HCT116 (cell line): ENCODE measurements at regions not wholly inside any gene's neighbourhood (a gene's known extent, or its start where the extent isn't known, plus 50 kb on each side); places are given as distances from the start of the nearest gene placed in this dataset.

Experiments
- ATAC-seq: fragments of 200-7000 bp; cut with Tn5 transposase; 2 replicates; pipeline ENCODE4 v1.9.1; 2020; ENCODE audit warnings: mild to moderate bottlenecking, moderate library complexity
- BruUV-seq: library from RNA; stranded (reverse); fragments of 400-500 nt; replicated peaks from 2 replicates; lab custom pipeline; 2021; lab: Mats Ljungman, UMichigan
- CTCF ChIA-PET: fragments of 300-600 bp; sonication (Branson Sonifier 250); formaldehyde crosslinking; loops from one replicate; lab custom pipeline; 2021; ENCODE audit warnings: antibody characterized with exemption; lab: Charles Lee
- POLR2A ChIA-PET: fragments of 300-600, 350-600 bp; sonication (Branson Sonifier 250); formaldehyde crosslinking; loops from one replicate; lab custom pipeline; 2021; ENCODE audit warnings: antibody characterized with exemption; lab: Charles Lee
- RAD21 ChIA-PET, 2 experiments: fragments of 300-600 bp; sonication (Branson Sonifier 250); formaldehyde crosslinking; loops; one replicate each; lab custom pipeline; 2023; ENCODE audit warnings: low total read pairs in 2 of 2; ENCODE audit not compliant: uncharacterized antibody in 2 of 2, unreplicated experiment in 2 of 2, low non-redundant PET in 1 of 2; lab: Charles Lee
- DNase-seq: peaks from one replicate; pipeline ENCODE4 v3.0.0-alpha.2; 2010; ENCODE audit warnings: low read depth, low spot score
- H2AFZ ChIP-seq: fragments of 200-600 bp; shearing (Covaris generic), sonication (generic); 2 replicates; pipeline ENCODE4 v1.6.1; 2017; ENCODE audit warnings: low read depth, mixed run types, mixed read lengths, antibody characterized with exemption, low read length; ENCODE audit not compliant: poor library complexity, severe bottlenecking
- H3K27ac ChIP-seq: 2 replicates; pipeline ENCODE4 v1.5.1; 2012; ENCODE audit warnings: low read depth, low read length
- H3K27me3 ChIP-seq: fragments of 200-600 bp; sonication (generic); 2 replicates; pipeline ENCODE4 v1.6.1; 2016; ENCODE audit warnings: mixed run types, low read length, mixed read lengths; ENCODE audit not compliant: insufficient read depth
- H3K36me3 ChIP-seq, 2 experiments: fragments of 200-500 bp in 1 of 2; fragments of 200-600 bp in 1 of 2; sonication (Bioruptor generic) in 1 of 2; sonication (generic) in 1 of 2; 2 replicates each; pipeline versions ENCODE4 v1.5.1 to v1.6.1; 2014 to 2016; ENCODE audit warnings: low read length in 2 of 2, inconsistent platforms in 1 of 2, mixed read lengths in 1 of 2, mixed run types in 1 of 2; ENCODE audit not compliant: insufficient read depth in 2 of 2, control insufficient read depth in 1 of 2
- H3K4me1 ChIP-seq, 2 experiments: fragments of 200-600 bp in 1 of 2; sonication (generic) in 1 of 2; 2 replicates each; pipeline versions ENCODE4 v1.5.1 to v1.6.1; 2012 to 2017; ENCODE audit warnings: low read length in 2 of 2, inconsistent platforms in 1 of 2, mild to moderate bottlenecking in 1 of 2, mixed read lengths in 1 of 2, mixed run types in 1 of 2, moderate library complexity in 1 of 2; ENCODE audit not compliant: insufficient read depth in 2 of 2, control insufficient read depth in 1 of 2
- H3K4me2 ChIP-seq: fragments of 200-600 bp; sonication (generic); 2 replicates; pipeline ENCODE4 v1.6.1; 2017; ENCODE audit warnings: mixed run types, low read length, mixed read lengths
- H3K4me3 ChIP-seq, 2 experiments: fragments of 200-600 bp in 1 of 2; sonication (generic) in 1 of 2; replicated peaks in 1 of 2; 2 replicates each; pipeline ENCODE4 v1.5.1; 2011 to 2016; ENCODE audit warnings: low read length in 2 of 2, control low read depth in 1 of 2, low read depth in 1 of 2, mild to moderate bottlenecking in 1 of 2, mixed read lengths in 1 of 2, mixed run types in 1 of 2
- H3K79me2 ChIP-seq: fragments of 200-600 bp; sonication (generic); 2 replicates; pipeline ENCODE4 v1.6.1; 2017; ENCODE audit warnings: mild to moderate bottlenecking, mixed run types, low read length, moderate library complexity, mixed read lengths; ENCODE audit not compliant: insufficient read depth
- H3K9ac ChIP-seq: fragments of 200-600 bp; sonication (generic); 2 replicates; pipeline ENCODE4 v1.6.1; 2016; ENCODE audit warnings: low read length, mixed read lengths
- H3K9me2 ChIP-seq: fragments of 200-600 bp; sonication (generic), shearing (Covaris generic); 2 replicates; pipeline ENCODE4 v1.6.1; 2017; ENCODE audit warnings: mixed run types, mild to moderate bottlenecking, moderate library complexity; ENCODE audit not compliant: insufficient read depth
- H3K9me3 ChIP-seq, 2 experiments: fragments of 200-500 bp in 1 of 2; fragments of 200-600 bp in 1 of 2; sonication (Bioruptor generic) in 1 of 2; sonication (generic) in 1 of 2; 2 replicates each; pipeline ENCODE4 v1.6.1; 2014 to 2017; ENCODE audit warnings: low read length in 2 of 2, mixed read lengths in 2 of 2, inconsistent platforms in 1 of 2, low read depth in 1 of 2, mild to moderate bottlenecking in 1 of 2, mixed run types in 1 of 2, moderate library complexity in 1 of 2; ENCODE audit not compliant: control insufficient read depth in 1 of 2, insufficient read depth in 1 of 2
- H4K20me1 ChIP-seq: fragments of 200-600 bp; sonication (generic), shearing (Covaris generic); 2 replicates; pipeline ENCODE4 v1.6.1; 2017; ENCODE audit warnings: mixed run types, mild to moderate bottlenecking, moderate library complexity; ENCODE audit not compliant: insufficient read depth
- CBX3 ChIP-seq: IDR thresholded peaks from 2 replicates; pipeline ENCODE4 v1.6.1; 2012; ENCODE audit warnings: low read depth
- ELF1 ChIP-seq: IDR thresholded peaks from 2 replicates; pipeline ENCODE4 v1.6.1; 2012; ENCODE audit warnings: low read depth, borderline replicate concordance
- EZH2 ChIP-seq: fragments of 200-600 bp; sonication (generic); IDR thresholded peaks from 2 replicates; pipeline ENCODE4 v1.6.1; 2017; ENCODE audit warnings: antibody characterized with exemption, mixed run types
- EZH2phosphoT487 ChIP-seq: fragments of 200-600 bp; IDR thresholded peaks from 2 replicates; pipeline ENCODE4 v1.6.1; 2018; ENCODE audit warnings: antibody characterized with exemption, borderline replicate concordance
- POLR2A ChIP-seq: IDR thresholded peaks from 2 replicates; pipeline ENCODE4 v1.7.0; 2011; ENCODE audit warnings: borderline replicate concordance; ENCODE audit not compliant: insufficient read depth, insufficient read length; ENCODE audit errors: extremely low read depth
- POLR2AphosphoS5 ChIP-seq: IDR thresholded peaks from 2 replicates; pipeline ENCODE4 v1.6.1; 2011; ENCODE audit warnings: mild to moderate bottlenecking, low read depth, low read length, moderate library complexity
- RAD21 ChIP-seq: IDR thresholded peaks from 2 replicates; pipeline ENCODE4 v1.6.1; 2012; ENCODE audit warnings: low read depth, mild to moderate bottlenecking
- SP1 ChIP-seq: IDR thresholded peaks from 2 replicates; pipeline ENCODE4 v1.6.1; 2012; ENCODE audit warnings: low read depth
- SRF ChIP-seq: IDR thresholded peaks from 2 replicates; pipeline ENCODE4 v1.6.1; 2012; ENCODE audit warnings: low read depth
- TCF7L2 ChIP-seq: IDR thresholded peaks from 2 replicates; pipeline ENCODE4 v1.7.0; 2011; ENCODE audit warnings: borderline replicate concordance, inconsistent platforms; ENCODE audit not compliant: insufficient read depth, insufficient read length; ENCODE audit errors: extremely low read depth
- YY1 ChIP-seq: IDR thresholded peaks from 2 replicates; pipeline ENCODE4 v1.6.1; 2011; ENCODE audit warnings: low read length, low read depth, moderate library complexity, mild to moderate bottlenecking; ENCODE audit not compliant: insufficient replicate concordance; ENCODE audit errors: extremely low read depth
- ZFX ChIP-seq: fragments of 450-650 bp; IDR thresholded peaks from 2 replicates; pipeline ENCODE4 v1.6.1; 2017
- ZNF274 ChIP-seq: fragments of 200-500 bp; sonication (Bioruptor generic); IDR thresholded peaks from 2 replicates; pipeline ENCODE4 v1.6.1; 2014; ENCODE audit warnings: mild to moderate bottlenecking, low read depth, low read length, inconsistent platforms
- intact Hi-C: fragments of 100-400 bp; cut with micrococcal nuclease; formaldehyde crosslinking; loops from 2 replicates; pipeline ENCODE4 v1.10.0; 2022
- TF ChIP-seq, protein P1 (sequence below): IDR thresholded peaks from 2 replicates; pipeline ENCODE4 v1.6.1; 2011; ENCODE audit warnings: mild to moderate bottlenecking, low read length, moderate library complexity; ENCODE audit not compliant: insufficient replicate concordance; ENCODE audit errors: extremely low read depth
- TF ChIP-seq, protein P2 (sequence below): IDR thresholded peaks from 2 replicates; pipeline ENCODE4 v1.6.1; 2012
- TF ChIP-seq, protein P3 (sequence below), 3 experiments: fragments of 200-600 bp in 1 of 3; sonication (generic) in 1 of 3; IDR thresholded peaks in 2 of 3; conservative IDR thresholded peaks in 1 of 3; 2 replicates each; pipeline ENCODE4 v1.5.1; 2012 to 2017; ENCODE audit warnings: low read depth in 2 of 3, low read length in 2 of 3, antibody characterized with exemption in 1 of 3, borderline replicate concordance in 1 of 3, control low read depth in 1 of 3, mild to moderate bottlenecking in 1 of 3, mixed read lengths in 1 of 3, mixed run types in 1 of 3, moderate library complexity in 1 of 3; ENCODE audit not compliant: insufficient read depth in 1 of 3

DNA sequence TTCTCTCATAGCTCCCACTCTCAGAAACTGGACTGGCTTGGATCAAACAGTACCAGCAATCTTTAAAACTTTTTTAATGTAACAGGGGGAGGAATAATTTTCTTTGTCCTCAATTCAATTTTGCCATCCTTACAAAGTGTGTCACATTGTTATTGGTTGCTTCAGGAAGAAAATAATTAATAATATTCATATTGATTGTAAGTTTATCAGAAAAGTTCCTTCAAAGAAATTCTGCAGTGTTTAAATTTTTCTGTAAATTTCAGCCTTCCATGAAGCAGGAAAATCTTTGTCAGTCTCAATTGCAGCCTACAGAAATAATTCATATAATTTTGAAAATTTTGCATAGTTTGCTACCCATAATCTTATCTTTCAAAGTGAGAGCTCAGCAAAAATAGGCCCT lies 1119.1 kb upstream of the ATXN7L3B start:
- H3K4me2 ChIP-seq = no peak overlapping the region
- no peaks in the 10 kb centered on the region for H3K36me3 ChIP-seq
- no peaks in the 10 kb centered on the region for H3K9me2 ChIP-seq
- RAD21 ChIA-PET = no interaction called here
- H3K27ac ChIP-seq = no peak overlapping the region
- no peak for ATAC-seq
- H2AFZ ChIP-seq = no peak overlapping the region
- BruUV-seq = no TSS peak
- H4K20me1 ChIP-seq = no peaks in the 10 kb centered on the region
- H3K9me3 ChIP-seq = no peaks in the 10 kb centered on the region
- intact Hi-C loops = no loop called here
- H3K79me2 ChIP-seq = no peaks in the 10 kb centered on the region
- POLR2A ChIA-PET = no interaction called here
- CTCF ChIA-PET = no interaction called here
- H3K9ac ChIP-seq = no peak overlapping the region
- H3K27me3 ChIP-seq = no peaks in the 10 kb centered on the region
- peaks cover 0 to 8% of the 10 kb centered on the region in 2 experiments; a peak in 1 of 4 replicates for H3K4me1 ChIP-seq
- DNase-seq = no peak
- no peak for TF ChIP-seq EZH2
- no peak for TF ChIP-seq POLR2AphosphoS5
- TF ChIP-seq, protein P1, sequence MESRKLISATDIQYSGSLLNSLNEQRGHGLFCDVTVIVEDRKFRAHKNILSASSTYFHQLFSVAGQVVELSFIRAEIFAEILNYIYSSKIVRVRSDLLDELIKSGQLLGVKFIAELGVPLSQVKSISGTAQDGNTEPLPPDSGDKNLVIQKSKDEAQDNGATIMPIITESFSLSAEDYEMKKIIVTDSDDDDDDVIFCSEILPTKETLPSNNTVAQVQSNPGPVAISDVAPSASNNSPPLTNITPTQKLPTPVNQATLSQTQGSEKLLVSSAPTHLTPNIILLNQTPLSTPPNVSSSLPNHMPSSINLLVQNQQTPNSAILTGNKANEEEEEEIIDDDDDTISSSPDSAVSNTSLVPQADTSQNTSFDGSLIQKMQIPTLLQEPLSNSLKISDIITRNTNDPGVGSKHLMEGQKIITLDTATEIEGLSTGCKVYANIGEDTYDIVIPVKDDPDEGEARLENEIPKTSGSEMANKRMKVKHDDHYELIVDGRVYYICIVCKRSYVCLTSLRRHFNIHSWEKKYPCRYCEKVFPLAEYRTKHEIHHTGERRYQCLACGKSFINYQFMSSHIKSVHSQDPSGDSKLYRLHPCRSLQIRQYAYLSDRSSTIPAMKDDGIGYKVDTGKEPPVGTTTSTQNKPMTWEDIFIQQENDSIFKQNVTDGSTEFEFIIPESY = no peak
- TF ChIP-seq TCF7L2 = no peak
- no peak for TF ChIP-seq SRF
- no peak for TF ChIP-seq SP1
- TF ChIP-seq, protein P2, sequence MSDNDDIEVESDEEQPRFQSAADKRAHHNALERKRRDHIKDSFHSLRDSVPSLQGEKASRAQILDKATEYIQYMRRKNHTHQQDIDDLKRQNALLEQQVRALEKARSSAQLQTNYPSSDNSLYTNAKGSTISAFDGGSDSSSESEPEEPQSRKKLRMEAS = no peak
- no peak for TF ChIP-seq ZNF274
- TF ChIP-seq RAD21 = no peak
- TF ChIP-seq ELF1 = no peak
- no peak for TF ChIP-seq ZFX
- TF ChIP-seq YY1 = no peak
- TF ChIP-seq CBX3 = no peak
- TF ChIP-seq EZH2phosphoT487 = no peak
- TF ChIP-seq, protein P3, sequence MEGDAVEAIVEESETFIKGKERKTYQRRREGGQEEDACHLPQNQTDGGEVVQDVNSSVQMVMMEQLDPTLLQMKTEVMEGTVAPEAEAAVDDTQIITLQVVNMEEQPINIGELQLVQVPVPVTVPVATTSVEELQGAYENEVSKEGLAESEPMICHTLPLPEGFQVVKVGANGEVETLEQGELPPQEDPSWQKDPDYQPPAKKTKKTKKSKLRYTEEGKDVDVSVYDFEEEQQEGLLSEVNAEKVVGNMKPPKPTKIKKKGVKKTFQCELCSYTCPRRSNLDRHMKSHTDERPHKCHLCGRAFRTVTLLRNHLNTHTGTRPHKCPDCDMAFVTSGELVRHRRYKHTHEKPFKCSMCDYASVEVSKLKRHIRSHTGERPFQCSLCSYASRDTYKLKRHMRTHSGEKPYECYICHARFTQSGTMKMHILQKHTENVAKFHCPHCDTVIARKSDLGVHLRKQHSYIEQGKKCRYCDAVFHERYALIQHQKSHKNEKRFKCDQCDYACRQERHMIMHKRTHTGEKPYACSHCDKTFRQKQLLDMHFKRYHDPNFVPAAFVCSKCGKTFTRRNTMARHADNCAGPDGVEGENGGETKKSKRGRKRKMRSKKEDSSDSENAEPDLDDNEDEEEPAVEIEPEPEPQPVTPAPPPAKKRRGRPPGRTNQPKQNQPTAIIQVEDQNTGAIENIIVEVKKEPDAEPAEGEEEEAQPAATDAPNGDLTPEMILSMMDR (IDR thresholded peaks at IDR 0.05 in 2 of 3, conservative IDR thresholded peaks at IDR 0.05 in 1 of 3; ENCODE audit: borderline replicate concordance in 1 of 3, insufficient read depth in 1 of 3, low read depth in 2 of 3, low read length in 2 of 3) = no peak
- TF ChIP-seq POLR2A = no peak
- no peak overlapping the region for H3K4me3 ChIP-seq
